Chondrocyte (in vitro differentiated cells): ENCODE measurements at regions not wholly inside any gene's neighbourhood (a gene's known extent, or its start where the extent isn't known, plus 50 kb on each side); places are given as distances from the start of the nearest gene placed in this dataset.

ENCODE experiments used
- DNase-seq: peaks from one replicate; pipeline ENCODE4 v3.0.0; 2021; ENCODE audit warnings: mixed read lengths, low spot score
- H3K27ac Mint-ChIP-seq: one replicate; pipeline ENCODE4 v1.8.0; 2021; ENCODE audit warnings: mild to moderate bottlenecking, moderate library complexity, mixed read lengths; ENCODE audit not compliant: unreplicated experiment
- H3K27me3 Mint-ChIP-seq: 2 replicates; pipeline ENCODE4 v1.8.0; 2021; ENCODE audit warnings: low read depth, mixed read lengths
- H3K36me3 Mint-ChIP-seq: 2 replicates; pipeline ENCODE4 v1.8.0; 2021; ENCODE audit warnings: low read depth, mixed read lengths
- H3K4me1 Mint-ChIP-seq: 2 replicates; pipeline ENCODE4 v1.8.0; 2021; ENCODE audit warnings: low read depth, mild to moderate bottlenecking, mixed read lengths
- H3K4me3 Mint-ChIP-seq: one replicate; pipeline ENCODE4 v1.8.0; 2021; ENCODE audit warnings: mild to moderate bottlenecking, moderate library complexity, mixed read lengths; ENCODE audit not compliant: unreplicated experiment
- H3K9me3 Mint-ChIP-seq: 2 replicates; pipeline ENCODE4 v1.8.0; 2021; ENCODE audit warnings: low read depth, mixed read lengths
- CTCF ChIP-seq: fragments of 200-600 bp; sonication (generic); IDR thresholded peaks from 2 replicates; pipeline ENCODE4 v1.5.0; 2021; ENCODE audit warnings: antibody characterized with exemption, mild to moderate bottlenecking, moderate library complexity

- no peak overlapping the region for H3K4me3 Mint-ChIP-seq
- peaks cover 4% of the 10 kb centered on the region for H3K36me3 Mint-ChIP-seq
- H3K27ac Mint-ChIP-seq, result no peak overlapping the region
- no peaks in the 10 kb centered on the region for H3K4me1 Mint-ChIP-seq
- TF ChIP-seq CTCF, result no peak
- DNase-seq, result no peak
- H3K27me3 Mint-ChIP-seq, result no peaks in the 10 kb centered on the region
- H3K9me3 Mint-ChIP-seq, result peaks cover 78% of the 10 kb centered on the region
These were observed 928.0 kb upstream of the ZNF722 start for GRCh38 chr7:63070696-63071095.

DNA sequence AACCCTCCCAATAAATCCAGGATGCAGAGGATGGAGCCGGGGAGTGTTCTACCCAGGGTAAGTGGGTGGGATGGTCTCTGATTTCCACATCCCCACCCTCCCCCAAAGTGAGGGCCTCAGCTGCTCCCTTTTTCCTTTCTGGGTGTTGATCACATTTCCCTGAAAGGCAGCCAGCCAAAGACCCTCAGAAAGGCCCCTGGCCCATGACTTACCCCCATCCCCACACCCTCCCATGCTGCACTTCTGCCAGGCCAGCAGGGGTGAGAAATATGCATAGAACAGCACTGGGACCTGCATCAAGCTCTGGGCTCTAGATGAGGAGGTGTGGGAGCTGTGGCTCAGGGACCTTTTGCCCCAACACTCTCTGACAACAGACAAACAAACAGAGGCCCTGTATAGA is 927.3 kb upstream of the ZNF722 start:
- Mint-ChIP-seq H3K27ac (no peak overlapping the region), H3K9me3 (peaks cover 78% of the 10 kb centered on the region), H3K4me3 (no peak overlapping the region), H3K36me3 (peaks cover 4% of the 10 kb centered on the region), H3K4me1 (no peaks in the 10 kb centered on the region), H3K27me3 (no peaks in the 10 kb centered on the region)
- no peak for DNase-seq
- TF ChIP-seq CTCF, result no peak

DNA sequence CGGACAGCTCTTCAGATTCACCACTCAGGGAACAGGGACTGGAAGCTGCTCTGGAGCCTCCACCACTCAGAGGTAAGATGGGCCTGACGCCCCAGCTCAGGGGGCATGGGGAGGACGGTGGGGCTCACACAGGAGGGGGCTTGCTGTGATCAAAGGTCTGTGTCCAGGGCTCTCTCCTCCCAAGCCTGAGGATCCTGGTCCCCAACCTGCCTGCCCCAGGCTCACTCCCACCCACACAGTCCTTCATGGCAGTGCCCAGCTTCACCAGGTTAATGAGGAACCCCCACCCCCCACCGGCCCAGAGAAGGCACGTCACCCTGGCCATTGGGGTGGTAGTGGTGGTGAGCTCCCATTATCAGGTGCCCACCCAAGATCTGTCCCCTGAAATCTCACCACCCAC is 926.7 kb upstream of the ZNF722 start:
- Mint-ChIP-seq H3K4me3 (no peak overlapping the region), H3K27me3 (no peaks in the 10 kb centered on the region), H3K36me3 (peaks cover 4% of the 10 kb centered on the region), H3K27ac (no peak overlapping the region), H3K9me3 (peaks cover 77% of the 10 kb centered on the region), H3K4me1 (no peaks in the 10 kb centered on the region)
- no peak for TF ChIP-seq CTCF
- no peak for DNase-seq

- H3K27me3 Mint-ChIP-seq, result no peaks in the 10 kb centered on the region
- no peak for DNase-seq
- peaks cover 72% of the 10 kb centered on the region for H3K9me3 Mint-ChIP-seq
- no peak for TF ChIP-seq CTCF
- H3K27ac Mint-ChIP-seq, result no peak overlapping the region
- H3K4me1 Mint-ChIP-seq, result no peaks in the 10 kb centered on the region
- no peak overlapping the region for H3K4me3 Mint-ChIP-seq
- H3K36me3 Mint-ChIP-seq, result peaks cover 4% of the 10 kb centered on the region
These were observed 925.8 kb upstream of the ZNF722 start for GRCh38 chr7:63072806-63073205.

DNA sequence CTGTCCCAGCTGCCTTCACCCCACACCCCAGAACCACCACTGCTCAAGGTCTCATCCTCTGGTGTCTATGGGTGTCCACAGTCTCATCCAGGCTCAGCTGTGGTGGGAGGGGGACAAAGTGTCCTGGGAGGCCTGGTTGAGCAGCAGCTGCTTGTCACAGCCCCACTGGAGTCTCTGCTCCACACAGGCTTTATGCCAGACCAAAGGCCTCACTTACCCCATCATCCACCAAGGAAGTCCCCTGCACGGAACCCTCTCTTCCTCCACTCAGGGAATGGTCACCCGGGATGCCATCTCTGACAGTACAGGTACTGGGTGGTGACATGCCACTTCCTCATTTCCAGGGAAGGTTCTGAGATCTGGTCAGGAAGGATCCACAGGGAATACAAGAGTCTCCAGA is 925.4 kb upstream of the ZNF722 start:
- Mint-ChIP-seq H3K4me3 (no peak overlapping the region), H3K36me3 (peaks cover 4% of the 10 kb centered on the region), H3K27ac (no peak overlapping the region), H3K9me3 (peaks cover 76% of the 10 kb centered on the region), H3K4me1 (no peaks in the 10 kb centered on the region), H3K27me3 (no peaks in the 10 kb centered on the region)
- no peak for DNase-seq
- TF ChIP-seq CTCF, result no peak
